K562 (cell line): ENCODE measurements at regions not wholly inside any gene's neighbourhood (a gene's known extent, or its start where the extent isn't known, plus 50 kb on each side); places are given as distances from the start of the nearest gene placed in this dataset.

Source experiments
- ATF3 ChIP-seq, 2 experiments: fragments of 450-650 bp in 1 of 2; sonication (generic) in 1 of 2; formaldehyde crosslinking in 1 of 2; IDR thresholded peaks in 1 of 2; conservative IDR thresholded peaks in 1 of 2; 2 replicates each; pipeline versions ENCODE4 v1.6.1 to v1.8.1; 2016 to 2023; ENCODE audit warnings: mild to moderate bottlenecking in 2 of 2, moderate library complexity in 2 of 2, inconsistent platforms in 1 of 2, missing genetic modification reagents in 1 of 2
- CBFA2T2 ChIP-seq: fragments of 450-650 bp; conservative IDR thresholded peaks from 2 replicates; pipeline ENCODE4 v1.6.1; 2017; ENCODE audit warnings: mild to moderate bottlenecking
- CHCHD3 ChIP-seq: fragments of 250-450 bp; sonication (Bioruptor Pico); IDR thresholded peaks from 2 replicates; pipeline ENCODE4 v2.1.2; 2022; ENCODE audit warnings: mild to moderate bottlenecking
- MECOM ChIP-seq: fragments of 250-450 bp; sonication (Bioruptor Pico); IDR thresholded peaks from 2 replicates; pipeline ENCODE4 v1.8.0; 2022; ENCODE audit warnings: inconsistent platforms
- SMAD2 ChIP-seq: fragments of 150-350 bp; IDR thresholded peaks from 2 replicates; pipeline ENCODE4 v1.6.1; 2014; ENCODE audit warnings: low read depth, mild to moderate bottlenecking, low read length
- STAT5A ChIP-seq: IDR thresholded peaks from 2 replicates; pipeline ENCODE4 v1.6.1; 2012; ENCODE audit warnings: low read length, inconsistent platforms, borderline replicate concordance
- TRIM25 ChIP-seq: fragments of 450-650 bp; IDR thresholded peaks from 2 replicates; pipeline ENCODE4 v1.7.0; 2016; ENCODE audit warnings: borderline replicate concordance
- ZFP36 ChIP-seq: fragments of 150-350 bp; IDR thresholded peaks from 2 replicates; pipeline ENCODE4 v1.6.1; 2018; ENCODE audit warnings: low read length, low read depth; ENCODE audit not compliant: partially characterized antibody
- ZNF282 ChIP-seq: sonication (generic); formaldehyde crosslinking; IDR thresholded peaks from 2 replicates; pipeline ENCODE4 v1.8.1; 2023; ENCODE audit warnings: missing genetic modification reagents
- ZNF717 ChIP-seq: fragments of 250-450 bp; sonication (Bioruptor Pico); IDR thresholded peaks from 2 replicates; pipeline ENCODE4 v1.5.0; 2021
- ZNF75A ChIP-seq: fragments of 450-650 bp; formaldehyde crosslinking; IDR thresholded peaks from 2 replicates; pipeline ENCODE4 v1.4.0; 2020; ENCODE audit warnings: mild to moderate bottlenecking

GRCh38 chrX:73943693-73944562 is 91.4 kb upstream of the XIST start (continued):
- TF ChIP-seq TRIM25 (peak; percentile 66; the same call in 1 of the 2 replicates), MECOM (no peak), ZFP36 (peak; percentile 9), ATF3 (IDR thresholded peaks at IDR 0.05) (peak; percentile 79), ATF3 (CRISPR knock-in tag; conservative IDR thresholded peaks at IDR 0.05) (no peak), ZNF282 (CRISPR knock-in tag) (no peak), CBFA2T2 (no peak), ZNF75A (CRISPR knock-in tag) (no peak), CHCHD3 (CRISPR knock-in tag) (no peak), SMAD2 (no peak), ZNF717 (CRISPR knock-in tag) (no peak), STAT5A (peak; percentile 25; the same call in 1 of the 2 replicates)
